Epidermal melanocyte (primary cell): ENCODE measurements at regions not wholly inside any gene's neighbourhood (a gene's known extent, or its start where the extent isn't known, plus 50 kb on each side); places are given as distances from the start of the nearest gene placed in this dataset.

ENCODE experiments used
- DNase-seq: peaks from one replicate; pipeline ENCODE4 v3.0.0; 2011; ENCODE audit warnings: low spot score; ENCODE audit not compliant: insufficient read length

GRCh38 chr16:8278031-8278580, 312.2 kb downstream of the TMEM114 start:
- DNase-seq, result no peak

GRCh38 chr16:8271344-8271743, 319.0 kb downstream of the TMEM114 start:
- DNase-seq, result no peak

GRCh38 chr16:8262299-8262698, 328.0 kb downstream of the TMEM114 start:
- DNase-seq, result no peak

- DNase-seq, result no peak
Observed at GRCh38 chr16:8260140-8260539, 330.2 kb downstream of the TMEM114 start.

- DNase-seq, result no peak
Observed at GRCh38 chr16:8258523-8258922, 331.8 kb downstream of the TMEM114 start.

- DNase-seq, result no peak
Observed at GRCh38 chr16:8257561-8257960, 332.8 kb downstream of the TMEM114 start.

- DNase-seq, result no peak
Observed at GRCh38 chr16:8254405-8254804, 335.9 kb downstream of the TMEM114 start.

GRCh38 chr16:8253718-8254117, 336.6 kb downstream of the TMEM114 start:
- no peak for DNase-seq

- DNase-seq, result no peak
Observed at GRCh38 chr16:8251727-8252126, 338.6 kb downstream of the TMEM114 start.

- no peak for DNase-seq
Observed at GRCh38 chr16:8251298-8251697, 339.0 kb downstream of the TMEM114 start.

GRCh38 chr16:8247993-8248392, 342.3 kb downstream of the TMEM114 start:
- no peak for DNase-seq

GRCh38 chr16:8243981-8244380, 346.3 kb downstream of the TMEM114 start:
- no peak for DNase-seq

- DNase-seq, result no peak
Observed at GRCh38 chr16:8241408-8241807, 348.9 kb downstream of the TMEM114 start.

GRCh38 chr16:8239443-8239842, 350.9 kb downstream of the TMEM114 start:
- no peak for DNase-seq

- DNase-seq, result no peak
Observed at GRCh38 chr16:8237452-8237851, 352.9 kb downstream of the TMEM114 start.

GRCh38 chr16:8236816-8237215, 353.5 kb downstream of the TMEM114 start:
- no peak for DNase-seq

GRCh38 chr16:8230497-8230896, 359.8 kb downstream of the TMEM114 start:
- no peak for DNase-seq

GRCh38 chr16:8229011-8229520, 361.2 kb downstream of the TMEM114 start:
- no peak for DNase-seq

GRCh38 chr16:8217201-8217600, 373.1 kb downstream of the TMEM114 start:
- DNase-seq, result no peak

- DNase-seq, result no peak
Observed at GRCh38 chr16:8204769-8205168, 385.5 kb downstream of the TMEM114 start.

GRCh38 chr16:8204096-8204495, 386.2 kb downstream of the TMEM114 start:
- no peak for DNase-seq

GRCh38 chr16:8203101-8203500, 387.2 kb downstream of the TMEM114 start:
- DNase-seq, result no peak

GRCh38 chr16:8200839-8201238, 389.5 kb downstream of the TMEM114 start:
- no peak for DNase-seq

- no peak for DNase-seq
Observed at GRCh38 chr16:8199390-8199789, 390.9 kb downstream of the TMEM114 start.
